ENCODE measurements at regions not wholly inside any gene's neighbourhood (a gene's known extent, or its start where the extent isn't known, plus 50 kb on each side); places are given as distances from the start of the nearest gene placed in this dataset.

GRCh38 chr14:82647088-82647810, 1113.6 kb upstream of the SEL1L start:
- Histone ChIP-seq H3K9ac (ENCODE audit: low read length) (no peak overlapping the region), H3F3A (ENCODE audit: insufficient read depth, low read length, poor library complexity, severe bottlenecking) (no peaks in the 10 kb centered on the region), H3K36me3 (ENCODE audit: insufficient read depth, low read length) (no peaks in the 10 kb centered on the region)

GRCh38 chr14:82655770-82656169, 1122.1 kb upstream of the SEL1L start:
- H3K4me2 ChIP-seq (ENCODE audit: low read length), result no peak overlapping the region
- H4K20me1 ChIP-seq (ENCODE audit: insufficient read depth), result no peaks in the 10 kb centered on the region
- no peak overlapping the region for H3K27ac ChIP-seq (ENCODE audit: low read length)
- no peaks in the 10 kb centered on the region for H3K27me3 ChIP-seq (ENCODE audit: insufficient read depth, low read depth, low read length)
- no peaks in the 10 kb centered on the region for H3K79me2 ChIP-seq (replicated peaks; ENCODE audit: insufficient read depth, low read length)
- H3K9me3 ChIP-seq (ENCODE audit: low read length), result no peaks in the 10 kb centered on the region
- no peak overlapping the region for H3K9ac ChIP-seq (ENCODE audit: low read length)
- no peaks in the 10 kb centered on the region for H3F3A ChIP-seq (ENCODE audit: insufficient read depth, low read length, poor library complexity, severe bottlenecking)
- H3K4me3 ChIP-seq (ENCODE audit: low read length), result no peak overlapping the region
- no peaks in the 10 kb centered on the region for H3K36me3 ChIP-seq (ENCODE audit: insufficient read depth, low read length)
- H2AFZ ChIP-seq (ENCODE audit: low read depth, low read length), result no peak overlapping the region
- no peaks in the 10 kb centered on the region for H3K9me2 ChIP-seq (ENCODE audit: insufficient read depth, low read length)
- TF ChIP-seq RAD21 (conservative IDR thresholded peaks at IDR 0.05) (no peak), POLR2AphosphoS5 (IDR thresholded peaks at IDR 0.05) (no peak), EZH2 (IDR thresholded peaks at IDR 0.05; ENCODE audit: borderline replicate concordance, insufficient read depth, low read length, poor library complexity, severe bottlenecking) (no peak), REST (IDR thresholded peaks at IDR 0.05; ENCODE audit: borderline replicate concordance) (no peak), EP300 (conservative IDR thresholded peaks at IDR 0.05; ENCODE audit: poor library complexity, severe bottlenecking) (no peak), MXI1 (conservative IDR thresholded peaks at IDR 0.05; ENCODE audit: poor library complexity, severe bottlenecking) (no peak), TAF1 (IDR thresholded peaks at IDR 0.05; ENCODE audit: low read depth) (no peak)

More at GRCh38 chr14:82647088-82647810, 1113.6 kb upstream of the SEL1L start:
- Histone ChIP-seq H3K4me2 (ENCODE audit: low read length) (no peak overlapping the region), H4K20me1 (ENCODE audit: insufficient read depth) (no peaks in the 10 kb centered on the region), H3K79me2 (replicated peaks; ENCODE audit: insufficient read depth, low read length) (no peaks in the 10 kb centered on the region), H3K27ac (ENCODE audit: low read length) (no peak overlapping the region), H3K27me3 (ENCODE audit: insufficient read depth, low read depth, low read length) (no peaks in the 10 kb centered on the region), H3K4me3 (ENCODE audit: low read length) (no peak overlapping the region), H2AFZ (ENCODE audit: low read depth, low read length) (no peak overlapping the region), H3K9me2 (ENCODE audit: insufficient read depth, low read length) (no peaks in the 10 kb centered on the region), H3K9me3 (ENCODE audit: low read length) (no peaks in the 10 kb centered on the region)
- TF ChIP-seq RAD21 (conservative IDR thresholded peaks at IDR 0.05) (no peak), SMC3 (conservative IDR thresholded peaks at IDR 0.05; ENCODE audit: poor library complexity) (no peak), CTCF (IDR thresholded peaks at IDR 0.05; ENCODE audit: poor library complexity, severe bottlenecking) (no peak), TAF1 (IDR thresholded peaks at IDR 0.05; ENCODE audit: low read depth) (no peak), EZH2 (IDR thresholded peaks at IDR 0.05; ENCODE audit: borderline replicate concordance, insufficient read depth, low read length, poor library complexity, severe bottlenecking) (no peak), MXI1 (conservative IDR thresholded peaks at IDR 0.05; ENCODE audit: poor library complexity, severe bottlenecking) (no peak), EP300 (conservative IDR thresholded peaks at IDR 0.05; ENCODE audit: poor library complexity, severe bottlenecking) (no peak), POLR2AphosphoS5 (IDR thresholded peaks at IDR 0.05) (no peak), REST (IDR thresholded peaks at IDR 0.05; ENCODE audit: borderline replicate concordance) (no peak)
